SK-N-SH treated with all-trans-retinoic acid at 6 μM for 48 hours (cell line): ENCODE measurements at regions not wholly inside any gene's neighbourhood (a gene's known extent, or its start where the extent isn't known, plus 50 kb on each side); places are given as distances from the start of the nearest gene placed in this dataset.

ENCODE experiments used
- BACH2 ChIP-seq: fragments of 250-450 bp; sonication (Bioruptor Pico); IDR thresholded peaks from 2 replicates; pipeline ENCODE4 v1.9.0; 2021; ENCODE audit warnings: mild to moderate bottlenecking, borderline replicate concordance
- ISL1 ChIP-seq: fragments of 250-450 bp; sonication (Bioruptor Pico); IDR thresholded peaks from 2 replicates; pipeline ENCODE4 v2.1.2; 2022; ENCODE audit warnings: mild to moderate bottlenecking, moderate library complexity
- RARB ChIP-seq: fragments of 250-450 bp; sonication (Bioruptor Pico); IDR thresholded peaks from 2 replicates; pipeline ENCODE4 v1.8.0; 2021; ENCODE audit warnings: mild to moderate bottlenecking, moderate library complexity
- ZC3H10 ChIP-seq: fragments of 250-450 bp; sonication (Bioruptor Pico); IDR thresholded peaks from 2 replicates; pipeline ENCODE4 v1.5.1; 2021; ENCODE audit warnings: mild to moderate bottlenecking, moderate library complexity
- ZFP30 ChIP-seq: fragments of 450-650 bp; formaldehyde crosslinking; IDR thresholded peaks from 2 replicates; pipeline ENCODE4 v1.5.0; 2022; ENCODE audit warnings: mild to moderate bottlenecking, moderate library complexity
- TF ChIP-seq, protein P1 (sequence below): fragments of 250-450 bp; sonication (Bioruptor Pico); IDR thresholded peaks from 2 replicates; pipeline ENCODE4 v1.5.0; 2020; ENCODE audit warnings: mild to moderate bottlenecking, moderate library complexity
- TF ChIP-seq, protein P2 (sequence below): fragments of 250-450 bp; sonication (Bioruptor Pico); IDR thresholded peaks from 2 replicates; pipeline ENCODE4 v1.8.0; 2020; ENCODE audit warnings: mild to moderate bottlenecking, moderate library complexity, borderline replicate concordance
- TF ChIP-seq, protein P3 (sequence below): fragments of 250-450 bp; sonication (Bioruptor Pico); IDR thresholded peaks from 2 replicates; pipeline ENCODE4 v1.5.1; 2021; ENCODE audit warnings: mild to moderate bottlenecking, moderate library complexity

DNA sequence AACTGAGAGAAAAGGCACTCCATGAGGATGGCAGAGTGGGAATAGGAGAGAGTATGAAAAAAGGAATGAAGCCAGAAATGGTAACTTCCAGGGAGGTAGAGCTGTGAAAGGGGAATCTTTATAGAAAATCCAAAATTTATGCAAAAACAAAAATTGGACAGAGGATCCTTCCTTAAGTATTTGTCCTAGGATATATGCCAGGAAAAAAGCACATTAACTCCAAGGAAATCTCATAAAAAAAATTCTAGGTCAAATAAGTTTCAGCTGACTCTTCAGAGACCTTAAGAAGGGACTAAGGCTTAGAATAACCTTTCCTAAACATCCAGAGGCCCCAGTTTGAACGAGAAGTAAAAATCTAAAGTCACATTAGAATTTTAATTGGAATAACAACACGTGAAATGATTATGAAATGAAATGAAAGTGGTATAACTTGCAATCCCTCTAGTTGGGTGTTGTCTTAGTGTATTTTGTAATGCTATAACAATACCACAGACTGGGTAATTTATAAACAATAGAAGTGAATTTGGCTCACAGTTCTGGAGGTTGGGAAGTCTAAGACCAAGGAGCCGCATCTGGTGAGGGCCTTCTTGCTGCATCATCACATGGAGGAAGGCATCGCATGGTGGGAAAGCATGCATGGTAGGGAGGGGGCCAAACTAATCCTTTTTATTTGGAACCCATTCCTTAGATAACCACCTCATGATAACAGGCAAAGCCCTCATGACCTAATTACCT lies 145.4 kb upstream of the RXFP1 start:
- TF ChIP-seq BACH2 (CRISPR knock-in tag) (no peak), RARB (CRISPR knock-in tag) (no peak), ZFP30 (CRISPR knock-in tag) (no peak), ZC3H10 (CRISPR knock-in tag) (no peak), ISL1 (no peak)
- TF ChIP-seq, protein P1, sequence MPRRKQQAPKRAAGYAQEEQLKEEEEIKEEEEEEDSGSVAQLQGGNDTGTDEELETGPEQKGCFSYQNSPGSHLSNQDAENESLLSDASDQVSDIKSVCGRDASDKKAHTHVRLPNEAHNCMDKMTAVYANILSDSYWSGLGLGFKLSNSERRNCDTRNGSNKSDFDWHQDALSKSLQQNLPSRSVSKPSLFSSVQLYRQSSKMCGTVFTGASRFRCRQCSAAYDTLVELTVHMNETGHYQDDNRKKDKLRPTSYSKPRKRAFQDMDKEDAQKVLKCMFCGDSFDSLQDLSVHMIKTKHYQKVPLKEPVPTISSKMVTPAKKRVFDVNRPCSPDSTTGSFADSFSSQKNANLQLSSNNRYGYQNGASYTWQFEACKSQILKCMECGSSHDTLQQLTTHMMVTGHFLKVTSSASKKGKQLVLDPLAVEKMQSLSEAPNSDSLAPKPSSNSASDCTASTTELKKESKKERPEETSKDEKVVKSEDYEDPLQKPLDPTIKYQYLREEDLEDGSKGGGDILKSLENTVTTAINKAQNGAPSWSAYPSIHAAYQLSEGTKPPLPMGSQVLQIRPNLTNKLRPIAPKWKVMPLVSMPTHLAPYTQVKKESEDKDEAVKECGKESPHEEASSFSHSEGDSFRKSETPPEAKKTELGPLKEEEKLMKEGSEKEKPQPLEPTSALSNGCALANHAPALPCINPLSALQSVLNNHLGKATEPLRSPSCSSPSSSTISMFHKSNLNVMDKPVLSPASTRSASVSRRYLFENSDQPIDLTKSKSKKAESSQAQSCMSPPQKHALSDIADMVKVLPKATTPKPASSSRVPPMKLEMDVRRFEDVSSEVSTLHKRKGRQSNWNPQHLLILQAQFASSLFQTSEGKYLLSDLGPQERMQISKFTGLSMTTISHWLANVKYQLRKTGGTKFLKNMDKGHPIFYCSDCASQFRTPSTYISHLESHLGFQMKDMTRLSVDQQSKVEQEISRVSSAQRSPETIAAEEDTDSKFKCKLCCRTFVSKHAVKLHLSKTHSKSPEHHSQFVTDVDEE, result no peak
- TF ChIP-seq, protein P2, sequence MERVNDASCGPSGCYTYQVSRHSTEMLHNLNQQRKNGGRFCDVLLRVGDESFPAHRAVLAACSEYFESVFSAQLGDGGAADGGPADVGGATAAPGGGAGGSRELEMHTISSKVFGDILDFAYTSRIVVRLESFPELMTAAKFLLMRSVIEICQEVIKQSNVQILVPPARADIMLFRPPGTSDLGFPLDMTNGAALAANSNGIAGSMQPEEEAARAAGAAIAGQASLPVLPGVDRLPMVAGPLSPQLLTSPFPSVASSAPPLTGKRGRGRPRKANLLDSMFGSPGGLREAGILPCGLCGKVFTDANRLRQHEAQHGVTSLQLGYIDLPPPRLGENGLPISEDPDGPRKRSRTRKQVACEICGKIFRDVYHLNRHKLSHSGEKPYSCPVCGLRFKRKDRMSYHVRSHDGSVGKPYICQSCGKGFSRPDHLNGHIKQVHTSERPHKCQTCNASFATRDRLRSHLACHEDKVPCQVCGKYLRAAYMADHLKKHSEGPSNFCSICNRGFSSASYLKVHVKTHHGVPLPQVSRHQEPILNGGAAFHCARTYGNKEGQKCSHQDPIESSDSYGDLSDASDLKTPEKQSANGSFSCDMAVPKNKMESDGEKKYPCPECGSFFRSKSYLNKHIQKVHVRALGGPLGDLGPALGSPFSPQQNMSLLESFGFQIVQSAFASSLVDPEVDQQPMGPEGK, result no peak
- TF ChIP-seq, protein P3, sequence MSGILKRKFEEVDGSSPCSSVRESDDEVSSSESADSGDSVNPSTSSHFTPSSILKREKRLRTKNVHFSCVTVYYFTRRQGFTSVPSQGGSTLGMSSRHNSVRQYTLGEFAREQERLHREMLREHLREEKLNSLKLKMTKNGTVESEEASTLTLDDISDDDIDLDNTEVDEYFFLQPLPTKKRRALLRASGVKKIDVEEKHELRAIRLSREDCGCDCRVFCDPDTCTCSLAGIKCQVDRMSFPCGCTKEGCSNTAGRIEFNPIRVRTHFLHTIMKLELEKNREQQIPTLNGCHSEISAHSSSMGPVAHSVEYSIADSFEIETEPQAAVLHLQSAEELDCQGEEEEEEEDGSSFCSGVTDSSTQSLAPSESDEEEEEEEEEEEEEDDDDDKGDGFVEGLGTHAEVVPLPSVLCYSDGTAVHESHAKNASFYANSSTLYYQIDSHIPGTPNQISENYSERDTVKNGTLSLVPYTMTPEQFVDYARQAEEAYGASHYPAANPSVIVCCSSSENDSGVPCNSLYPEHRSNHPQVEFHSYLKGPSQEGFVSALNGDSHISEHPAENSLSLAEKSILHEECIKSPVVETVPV (CRISPR knock-in tag), result no peak
